Loucy (cell line): ENCODE measurements at regions not wholly inside any gene's neighbourhood (a gene's known extent, or its start where the extent isn't known, plus 50 kb on each side); places are given as distances from the start of the nearest gene placed in this dataset.

Experiments
- H2AFZ ChIP-seq: fragments of 200-600 bp; sonication (generic); 2 replicates; pipeline ENCODE4 v1.6.0; 2016; ENCODE audit warnings: antibody characterized with exemption, mild to moderate bottlenecking, low read length, moderate library complexity
- H3F3A ChIP-seq: fragments of 200-600 bp; 2 replicates; pipeline ENCODE4 v1.6.0; 2016; ENCODE audit warnings: antibody characterized with exemption, low read depth, mild to moderate bottlenecking
- H3K27me3 ChIP-seq: fragments of 200-600 bp; sonication (generic); 2 replicates; pipeline ENCODE4 v1.6.1; 2014; ENCODE audit warnings: low read length, mild to moderate bottlenecking; ENCODE audit not compliant: insufficient read depth, poor library complexity, severe bottlenecking
- H3K36me3 ChIP-seq: fragments of 200-600 bp; sonication (generic); 2 replicates; pipeline ENCODE4 v1.6.1; 2016; ENCODE audit warnings: low read length; ENCODE audit not compliant: insufficient read depth
- H3K4me1 ChIP-seq: fragments of 200-600 bp; sonication (generic); 2 replicates; pipeline ENCODE4 v1.5.1; 2014; ENCODE audit warnings: low read length, mild to moderate bottlenecking; ENCODE audit not compliant: insufficient read depth, poor library complexity, severe bottlenecking
- H3K4me2 ChIP-seq: fragments of 200-600 bp; sonication (generic); 2 replicates; pipeline ENCODE4 v1.6.0; 2014; ENCODE audit warnings: antibody characterized with exemption, low read length, low read depth, mild to moderate bottlenecking; ENCODE audit not compliant: poor library complexity, severe bottlenecking
- H3K4me3 ChIP-seq: fragments of 200-600 bp; sonication (generic); 2 replicates; pipeline ENCODE4 v1.5.1; 2014; ENCODE audit warnings: low read length, mild to moderate bottlenecking, mixed read lengths; ENCODE audit not compliant: poor library complexity, severe bottlenecking
- H3K79me2 ChIP-seq: fragments of 200-600 bp; sonication (generic); 2 replicates; pipeline ENCODE4 v1.6.1; 2014; ENCODE audit warnings: low read length; ENCODE audit not compliant: insufficient read depth
- H3K9ac ChIP-seq: fragments of 200-600 bp; sonication (generic); 2 replicates; pipeline ENCODE4 v1.6.0; 2014; ENCODE audit warnings: mild to moderate bottlenecking, low read depth, low read length, moderate library complexity; ENCODE audit not compliant: poor library complexity, severe bottlenecking
- H3K9me2 ChIP-seq: fragments of 200-600 bp; sonication (generic); replicated peaks from 2 replicates; pipeline ENCODE4 v1.6.1; 2016; ENCODE audit warnings: low read depth, low read length, mixed read lengths
- H3K9me3 ChIP-seq: fragments of 200-600 bp; sonication (generic); 2 replicates; pipeline ENCODE4 v1.6.1; 2014; ENCODE audit warnings: mild to moderate bottlenecking, antibody characterized with exemption, low read length, low read depth; ENCODE audit not compliant: insufficient read depth
- H4K20me1 ChIP-seq: fragments of 200-600 bp; sonication (generic); 2 replicates; pipeline ENCODE4 v1.6.0; 2014; ENCODE audit warnings: antibody characterized with exemption, low read length, mild to moderate bottlenecking; ENCODE audit not compliant: insufficient read depth, poor library complexity, severe bottlenecking
- CTCF ChIP-seq: fragments of 200-600 bp; sonication (generic); conservative IDR thresholded peaks from 2 replicates; pipeline ENCODE4 v1.5.1; 2014; ENCODE audit warnings: mild to moderate bottlenecking, antibody characterized with exemption, low read length
- EZH2phosphoT487 ChIP-seq: fragments of 200-600 bp; IDR thresholded peaks from 2 replicates; pipeline ENCODE4 v1.6.1; 2018; ENCODE audit warnings: antibody characterized with exemption, mild to moderate bottlenecking, moderate library complexity, borderline replicate concordance

GRCh38 chr5:27463446-27464149 lies 425.2 kb upstream of the CDH9 start:
- Histone ChIP-seq H3K9ac (no peak overlapping the region), H3K79me2 (no peaks in the 10 kb centered on the region), H2AFZ (no peak overlapping the region), H4K20me1 (no peaks in the 10 kb centered on the region), H3K9me3 (no peaks in the 10 kb centered on the region), H3K27me3 (no peaks in the 10 kb centered on the region), H3K4me1 (no peaks in the 10 kb centered on the region), H3K4me2 (no peak overlapping the region), H3K4me3 (no peak overlapping the region), H3F3A (no peaks in the 10 kb centered on the region), H3K9me2 (no peaks in the 10 kb centered on the region), H3K36me3 (no peaks in the 10 kb centered on the region)
- TF ChIP-seq CTCF (no peak), EZH2phosphoT487 (no peak)

- no peaks in the 10 kb centered on the region for H3K27me3 ChIP-seq
- H3K9me3 ChIP-seq = no peaks in the 10 kb centered on the region
- H3K4me2 ChIP-seq = no peak overlapping the region
- no peaks in the 10 kb centered on the region for H3K4me1 ChIP-seq
- H3F3A ChIP-seq = no peaks in the 10 kb centered on the region
- no peak overlapping the region for H3K9ac ChIP-seq
- no peaks in the 10 kb centered on the region for H3K9me2 ChIP-seq
- no peaks in the 10 kb centered on the region for H4K20me1 ChIP-seq
- TF ChIP-seq EZH2phosphoT487 (no peak), CTCF (no peak)
- H3K4me3 ChIP-seq = no peak overlapping the region
- no peaks in the 10 kb centered on the region for H3K79me2 ChIP-seq
- no peak overlapping the region for H2AFZ ChIP-seq
- no peaks in the 10 kb centered on the region for H3K36me3 ChIP-seq
Observed at GRCh38 chr5:27462936-27463335, 424.6 kb upstream of the CDH9 start.

GRCh38 chr5:27458287-27458686 lies 419.9 kb upstream of the CDH9 start:
- H3K9me2 ChIP-seq = no peaks in the 10 kb centered on the region
- TF ChIP-seq CTCF (no peak), EZH2phosphoT487 (no peak)
- no peaks in the 10 kb centered on the region for H3K79me2 ChIP-seq
- no peaks in the 10 kb centered on the region for H4K20me1 ChIP-seq
- H3K9ac ChIP-seq = no peak overlapping the region
- no peaks in the 10 kb centered on the region for H3K36me3 ChIP-seq
- H3K4me3 ChIP-seq = no peak overlapping the region
- H3K27me3 ChIP-seq = no peaks in the 10 kb centered on the region
- H3K4me1 ChIP-seq = no peaks in the 10 kb centered on the region
- no peak overlapping the region for H3K4me2 ChIP-seq
- no peak overlapping the region for H2AFZ ChIP-seq
- H3K9me3 ChIP-seq = no peaks in the 10 kb centered on the region
- no peaks in the 10 kb centered on the region for H3F3A ChIP-seq
